ENCODE measurements at regions not wholly inside any gene's neighbourhood (a gene's known extent, or its start where the extent isn't known, plus 50 kb on each side); places are given as distances from the start of the nearest gene placed in this dataset.
"Not testable (repeated sequence)": the region's sequence is repeated elsewhere in the genome, so short reads cannot be mapped to it uniquely, and the experiment has no call there.

- DNase-seq (ENCODE audit: low read depth) = no peak
Measured at GRCh38 chr1:194705123-194705854, 1518.9 kb upstream of the B3GALT2 start.

GRCh38 chr1:194698908-194699318, 1512.5 kb upstream of the B3GALT2 start:
- no peak for DNase-seq (ENCODE audit: low read depth)

DNA sequence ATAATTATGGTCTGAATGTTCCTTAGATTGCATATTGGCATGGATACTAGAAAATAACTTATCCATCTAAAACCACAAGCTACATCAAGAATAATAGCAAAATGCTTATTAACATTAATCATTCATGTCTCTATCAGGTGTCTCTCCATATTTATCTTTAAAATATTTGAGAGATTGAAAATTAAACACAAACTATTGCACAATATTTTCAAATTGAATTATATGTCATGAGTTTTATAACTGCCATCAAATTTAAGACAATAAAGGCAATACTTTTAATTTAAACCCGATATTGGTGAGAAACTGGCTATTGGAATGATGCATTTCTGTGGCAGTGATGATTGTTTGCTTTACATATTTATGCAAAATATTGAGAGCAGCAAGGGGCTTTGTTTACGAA, 1506.8 kb upstream of the B3GALT2 start:
- no peak for DNase-seq (ENCODE audit: low read depth)

DNA sequence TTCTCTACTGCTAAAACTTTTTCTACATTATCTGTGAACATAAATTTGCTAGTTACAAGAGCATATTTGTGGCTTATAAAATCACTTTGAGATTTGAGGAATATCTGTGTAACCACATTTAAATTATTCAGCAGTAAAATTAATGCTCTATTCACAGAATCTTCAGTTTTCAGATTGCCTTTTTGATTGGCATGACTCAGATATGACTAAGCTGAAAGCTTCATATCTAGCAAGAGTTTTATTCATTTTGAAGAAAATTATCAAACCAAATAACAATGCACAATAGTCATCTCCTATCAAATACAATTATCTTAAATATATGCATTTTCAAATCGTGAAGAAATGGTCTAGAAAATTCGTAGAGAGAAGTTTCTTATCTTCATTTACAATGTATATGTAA, 1498.2 kb upstream of the B3GALT2 start:
- DNase-seq (ENCODE audit: low read depth) = no peak

DNA sequence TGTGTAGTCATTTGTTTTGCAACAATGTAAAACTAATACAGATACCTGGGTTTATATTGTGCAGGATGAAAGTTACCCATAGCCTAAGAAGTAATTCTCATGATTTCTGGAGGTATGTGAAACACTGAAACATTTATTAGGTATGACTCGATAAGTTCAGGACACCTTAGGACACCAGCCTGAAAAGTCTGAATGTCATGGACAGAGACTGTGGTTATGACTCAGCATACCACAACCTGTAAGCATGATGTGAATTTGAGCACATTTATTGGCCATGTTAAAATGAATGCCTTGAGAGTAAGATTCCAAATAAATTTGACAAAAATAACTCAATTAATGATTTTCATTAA, 1471.7 kb upstream of the B3GALT2 start:
- DNase-seq (ENCODE audit: low read depth) = no peak

GRCh38 chr1:194654956-194655355, 1468.5 kb upstream of the B3GALT2 start:
- no peak for DNase-seq (ENCODE audit: low read depth)

DNA sequence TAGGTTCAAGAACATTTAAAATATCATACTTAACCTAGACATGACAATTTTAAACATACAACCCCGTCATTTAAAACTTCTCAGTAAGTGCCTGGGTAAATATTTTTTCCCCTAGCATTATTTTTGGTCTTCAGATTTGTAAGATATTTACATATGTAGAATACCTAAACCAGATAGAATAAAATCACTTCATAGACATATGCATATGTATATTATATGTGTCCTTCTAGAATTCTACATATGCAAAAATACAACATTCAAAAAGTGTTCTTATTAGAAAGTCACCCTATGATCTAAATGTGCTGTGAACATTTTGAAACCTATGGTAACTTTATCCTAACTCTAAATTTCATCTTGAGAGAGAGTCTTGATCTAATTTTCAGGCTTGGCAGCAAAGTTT, 1467.0 kb upstream of the B3GALT2 start:
- no peak for DNase-seq (ENCODE audit: low read depth)

- DNase-seq (ENCODE audit: low read depth) = no peak
Measured at GRCh38 chr1:194647118-194647517, 1460.7 kb upstream of the B3GALT2 start.

- DNase-seq (ENCODE audit: low read depth) = no peak
Measured at GRCh38 chr1:194644528-194644927, 1458.1 kb upstream of the B3GALT2 start.

- no peak for DNase-seq (ENCODE audit: low read depth)
Measured at GRCh38 chr1:194640322-194640721, 1453.9 kb upstream of the B3GALT2 start.

DNA sequence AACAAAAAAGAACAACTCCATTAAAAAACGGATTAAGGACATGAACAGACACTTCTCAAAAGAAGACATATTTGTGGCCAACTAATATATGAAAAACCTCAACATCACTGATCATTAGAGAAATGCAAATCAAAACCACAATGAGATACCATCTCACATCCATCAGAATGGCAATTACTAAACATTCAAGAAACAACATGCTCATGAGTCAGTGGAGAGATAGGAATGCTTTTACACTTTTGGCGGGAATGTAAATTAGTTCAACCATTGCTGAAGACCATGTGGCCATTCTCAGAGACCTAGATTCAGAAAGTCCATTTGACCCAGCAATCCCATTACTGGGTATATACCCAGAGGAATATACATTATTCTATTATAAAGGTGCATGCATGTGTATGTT, 1442.6 kb upstream of the B3GALT2 start:
- no peak for DNase-seq (ENCODE audit: low read depth)

DNA sequence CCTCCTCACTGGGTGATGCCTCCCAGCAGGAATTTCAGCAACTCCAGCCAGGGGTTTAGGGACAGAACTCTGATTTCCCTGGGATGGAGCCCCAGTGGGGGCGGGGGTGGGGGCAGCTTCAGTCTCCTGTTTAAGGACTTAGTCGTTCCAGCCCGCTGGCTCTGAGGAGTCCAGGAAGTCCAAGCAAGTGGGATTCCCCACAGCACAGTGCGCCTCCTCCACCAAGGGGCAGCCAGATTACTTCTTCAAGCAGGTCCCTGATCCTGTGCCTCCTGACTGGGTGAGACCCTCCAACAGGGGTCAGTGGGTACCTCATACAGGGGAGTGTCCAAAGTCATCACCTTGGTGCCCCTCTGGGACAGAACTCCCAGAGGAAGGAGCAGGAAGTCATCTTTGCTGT, 1438.4 kb upstream of the B3GALT2 start:
- DNase-seq (ENCODE audit: low read depth) = no peak

DNA sequence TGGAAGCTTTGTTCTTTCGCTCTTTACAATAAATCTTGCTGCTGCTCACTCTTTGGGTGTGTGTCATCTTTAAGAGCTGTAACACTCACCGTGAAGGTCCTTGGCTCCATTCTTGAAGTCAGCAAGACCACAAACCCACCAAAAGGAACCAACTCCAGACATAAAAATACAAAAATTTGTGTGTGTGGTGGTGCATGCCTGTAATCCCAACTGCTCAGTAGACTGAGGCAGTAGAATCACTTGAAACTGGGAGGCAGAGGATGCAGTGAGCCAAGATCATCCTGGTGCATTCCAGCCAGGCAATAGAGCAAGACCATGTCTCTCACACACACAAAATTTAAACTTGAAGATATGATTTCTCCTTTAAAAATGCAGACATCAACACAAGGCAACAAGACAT, 1431.7 kb upstream of the B3GALT2 start:
- DNase-seq (ENCODE audit: low read depth) = no peak

DNA sequence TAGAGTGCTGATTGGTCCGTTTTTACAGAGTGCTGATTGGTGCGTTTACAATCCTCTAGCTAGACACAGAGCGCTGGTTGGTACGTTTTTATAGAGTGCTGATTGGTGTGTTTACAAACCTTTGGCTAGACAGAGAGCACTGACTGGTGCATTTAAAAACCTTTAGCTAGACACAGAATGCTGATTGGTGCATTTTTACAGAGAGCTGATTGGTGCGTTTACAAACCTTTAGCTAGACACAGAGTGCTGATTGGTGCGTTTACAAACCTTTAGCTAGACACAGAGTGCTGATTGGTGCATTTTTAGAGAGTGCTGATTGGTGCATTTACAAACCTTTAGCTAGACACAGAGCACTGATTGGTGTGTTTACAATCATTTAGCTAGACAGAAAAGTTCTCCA, 1430.9 kb upstream of the B3GALT2 start:
- DNase-seq (ENCODE audit: low read depth) = not testable (repeated sequence)

DNA sequence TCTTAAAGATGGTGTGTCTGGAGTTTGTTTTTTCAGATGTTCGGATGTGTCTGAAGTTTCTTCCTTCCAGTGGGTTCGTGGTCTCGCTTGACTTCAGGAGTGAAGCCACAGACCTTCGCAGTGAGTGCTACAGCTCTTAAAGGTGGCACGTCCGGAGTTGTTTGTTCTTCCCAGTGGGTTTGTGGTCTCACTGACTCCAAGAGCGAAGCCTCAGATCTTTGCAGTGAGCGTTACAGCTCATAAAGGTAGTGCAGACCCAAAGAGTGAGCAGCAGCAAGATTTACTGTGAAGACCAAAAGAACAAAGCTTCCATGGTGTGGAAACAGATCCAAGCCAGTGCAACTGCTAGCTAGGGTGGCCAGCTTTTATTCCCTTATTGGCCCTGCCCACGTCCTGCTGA, 1430.4 kb upstream of the B3GALT2 start:
- DNase-seq (ENCODE audit: low read depth) = no peak

DNA sequence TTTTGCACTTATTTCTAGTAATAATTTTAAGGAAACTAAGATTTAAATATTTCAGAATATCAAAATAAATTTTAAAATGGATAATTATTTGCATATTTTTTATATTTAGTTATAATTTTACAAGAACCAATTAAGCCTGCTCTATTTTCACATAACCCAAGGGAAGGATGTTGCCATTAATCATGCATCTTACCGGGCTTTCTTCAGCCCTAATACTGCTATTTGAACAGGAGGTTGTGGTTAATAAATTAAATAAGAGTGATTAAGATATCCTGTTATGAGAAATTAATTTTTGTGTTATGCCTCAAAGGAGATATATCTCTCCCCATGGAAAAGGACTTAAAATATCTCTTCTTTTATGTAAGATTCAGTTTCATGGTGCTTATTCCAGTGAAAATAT, 1415.8 kb upstream of the B3GALT2 start:
- DNase-seq (ENCODE audit: low read depth) = no peak

DNA sequence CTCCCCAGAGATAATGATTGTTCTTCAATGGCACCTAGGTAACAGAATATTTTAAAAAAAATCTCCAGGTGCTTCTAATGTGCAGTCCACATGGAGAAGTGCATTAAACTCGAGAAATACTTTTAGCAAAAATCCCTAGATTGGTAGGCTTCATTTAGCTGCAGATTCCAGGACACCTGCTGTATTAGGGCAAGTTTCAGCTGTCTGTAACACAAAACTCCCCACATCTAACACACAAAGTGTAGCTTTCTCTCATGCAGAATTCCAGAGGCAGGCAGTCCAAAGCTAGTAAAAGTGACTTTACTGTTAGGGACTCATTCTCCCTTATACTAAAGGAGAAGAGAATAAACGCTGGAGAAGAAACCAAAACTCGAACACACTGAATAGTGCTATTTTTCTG, 1414.3 kb upstream of the B3GALT2 start:
- DNase-seq (ENCODE audit: low read depth) = no peak

GRCh38 chr1:194598098-194598497, 1411.7 kb upstream of the B3GALT2 start:
- no peak for DNase-seq (ENCODE audit: low read depth)

- no peak for DNase-seq (ENCODE audit: low read depth)
Measured at GRCh38 chr1:194586302-194586701, 1399.9 kb upstream of the B3GALT2 start.

- no peak for DNase-seq (ENCODE audit: low read depth)
Measured at GRCh38 chr1:194584052-194584451, 1397.6 kb upstream of the B3GALT2 start.

DNA sequence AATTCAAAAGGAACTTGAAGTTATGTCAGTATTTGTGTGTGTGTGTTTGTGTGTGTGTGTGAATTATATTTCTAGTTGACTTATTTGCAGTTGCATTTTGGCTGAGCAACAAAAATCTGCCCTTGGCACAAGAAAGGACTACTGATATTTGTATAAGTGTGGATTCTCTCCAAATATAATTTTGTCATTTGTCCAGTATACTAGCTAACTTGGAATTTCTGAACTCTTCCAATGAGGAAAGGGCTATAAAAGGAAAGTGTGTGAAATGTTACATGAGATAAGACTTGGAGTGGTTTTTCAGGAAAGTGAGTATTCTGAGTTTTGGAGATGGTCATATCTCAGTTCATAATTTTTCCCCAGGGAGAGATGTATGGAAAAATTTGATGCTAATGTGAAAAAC, 1384.1 kb upstream of the B3GALT2 start:
- DNase-seq (ENCODE audit: low read depth) = no peak

DNA sequence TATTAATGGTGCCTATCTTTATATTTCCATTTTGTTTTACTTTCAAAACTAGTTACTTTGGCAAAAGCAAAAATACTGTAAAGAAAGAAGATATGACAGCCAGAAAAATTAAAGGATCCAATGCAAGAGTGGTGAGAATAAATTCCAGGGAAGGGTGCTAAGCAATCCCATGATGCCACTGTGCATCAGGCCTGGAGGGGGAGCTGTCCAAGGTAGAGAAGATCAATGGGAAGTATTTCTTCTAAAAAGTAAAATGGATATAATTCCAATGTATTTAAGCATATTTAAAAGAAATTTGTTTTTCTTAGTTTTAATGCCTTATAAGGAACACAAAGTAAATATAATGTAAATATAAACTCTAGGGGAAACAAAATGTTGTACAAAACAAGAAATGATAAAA, 1382.2 kb upstream of the B3GALT2 start:
- no peak for DNase-seq (ENCODE audit: low read depth)

DNA sequence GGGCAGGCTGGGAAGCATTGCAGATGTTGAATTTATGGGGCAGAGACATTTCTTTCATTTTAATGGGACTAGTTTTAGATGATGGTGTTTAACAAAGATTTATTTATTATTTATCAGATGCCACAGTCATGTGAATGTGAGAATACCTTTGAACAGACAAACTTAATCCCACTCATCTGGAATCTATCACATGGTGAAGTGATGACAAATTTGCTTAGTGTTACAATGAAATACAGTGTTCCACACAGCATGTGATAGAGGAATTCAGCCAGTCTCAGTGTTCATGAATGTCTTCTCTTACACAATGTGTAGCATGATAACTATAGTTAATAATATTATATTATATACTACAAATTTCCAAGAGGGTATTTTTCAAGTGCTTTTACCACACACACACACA, 1361.7 kb upstream of the B3GALT2 start:
- no peak for DNase-seq (ENCODE audit: low read depth)

- no peak for DNase-seq (ENCODE audit: low read depth)
Measured at GRCh38 chr1:194544012-194544411, 1357.6 kb upstream of the B3GALT2 start.

- DNase-seq (ENCODE audit: low read depth) = no peak
Measured at GRCh38 chr1:194538453-194538852, 1352.0 kb upstream of the B3GALT2 start.
